Cardiac muscle cell (in vitro differentiated cells and primary cell): ENCODE measurements at regions not wholly inside any gene's neighbourhood (a gene's known extent, or its start where the extent isn't known, plus 50 kb on each side); places are given as distances from the start of the nearest gene placed in this dataset.

Experiments used
- DNase-seq, 2 donors: peaks; one replicate each; pipeline versions ENCODE4 v3.0.0 to v3.0.0-alpha.2; 2010 to 2017; ENCODE audit warnings: low read depth in 1 of 2, low spot score in 1 of 2
- H3K27ac ChIP-seq: fragments of 200-600 bp; sonication (generic); 2 replicates; pipeline ENCODE4 v1.5.1; 2016
- H3K27me3 ChIP-seq: fragments of 200-600 bp; sonication (generic); 2 replicates; pipeline ENCODE4 v1.6.0; 2016; ENCODE audit warnings: control low read depth
- H3K36me3 ChIP-seq: fragments of 200-600 bp; sonication (generic); 2 replicates; pipeline ENCODE4 v1.5.1; 2016; ENCODE audit warnings: control low read depth
- H3K4me1 ChIP-seq: fragments of 200-600 bp; sonication (generic); 2 replicates; pipeline ENCODE4 v1.8.1; 2017; ENCODE audit warnings: low read depth, mild to moderate bottlenecking, mixed run types
- H3K4me3 ChIP-seq: fragments of 200-600 bp; sonication (generic); 2 replicates; pipeline ENCODE4 v1.5.1; 2016; ENCODE audit warnings: mild to moderate bottlenecking
- H3K9me3 ChIP-seq: fragments of 200-600 bp; sonication (generic); 2 replicates; pipeline ENCODE4 v1.5.1; 2017; ENCODE audit warnings: low read depth, mild to moderate bottlenecking, control low read depth
- TF ChIP-seq, protein P1 (sequence below): IDR thresholded peaks from 2 replicates; pipeline ENCODE4 v1.5.1; 2012; ENCODE audit warnings: low read depth, mild to moderate bottlenecking, low read length

DNA sequence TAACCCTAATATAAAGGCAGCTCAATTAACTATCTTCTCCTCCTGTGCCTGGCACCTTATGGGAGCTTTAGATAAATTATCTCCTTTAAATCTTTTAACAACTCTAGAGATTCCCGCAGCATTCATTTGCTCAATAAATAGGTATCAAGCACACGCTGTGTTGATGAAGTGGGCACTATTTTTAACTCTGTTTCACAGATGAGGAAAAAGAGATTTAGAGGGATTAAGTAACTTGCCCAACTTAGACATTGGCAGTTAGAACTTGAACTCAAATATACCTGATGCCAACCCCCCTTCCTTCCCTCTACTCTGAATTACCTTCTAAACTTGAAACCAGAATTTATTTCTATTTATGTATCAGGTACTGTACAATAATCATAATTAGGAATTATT lies 112.4 kb downstream of the SH3TC2 start:
- H3K9me3 ChIP-seq: no peaks in the 10 kb centered on the region
- H3K4me1 ChIP-seq: peaks cover 9% of the 10 kb centered on the region
- no peaks in the 10 kb centered on the region for H3K36me3 ChIP-seq
- no peaks in the 10 kb centered on the region for H3K27me3 ChIP-seq
- no peak overlapping the region for H3K4me3 ChIP-seq
- H3K27ac ChIP-seq: no peak overlapping the region
- TF ChIP-seq, protein P1, sequence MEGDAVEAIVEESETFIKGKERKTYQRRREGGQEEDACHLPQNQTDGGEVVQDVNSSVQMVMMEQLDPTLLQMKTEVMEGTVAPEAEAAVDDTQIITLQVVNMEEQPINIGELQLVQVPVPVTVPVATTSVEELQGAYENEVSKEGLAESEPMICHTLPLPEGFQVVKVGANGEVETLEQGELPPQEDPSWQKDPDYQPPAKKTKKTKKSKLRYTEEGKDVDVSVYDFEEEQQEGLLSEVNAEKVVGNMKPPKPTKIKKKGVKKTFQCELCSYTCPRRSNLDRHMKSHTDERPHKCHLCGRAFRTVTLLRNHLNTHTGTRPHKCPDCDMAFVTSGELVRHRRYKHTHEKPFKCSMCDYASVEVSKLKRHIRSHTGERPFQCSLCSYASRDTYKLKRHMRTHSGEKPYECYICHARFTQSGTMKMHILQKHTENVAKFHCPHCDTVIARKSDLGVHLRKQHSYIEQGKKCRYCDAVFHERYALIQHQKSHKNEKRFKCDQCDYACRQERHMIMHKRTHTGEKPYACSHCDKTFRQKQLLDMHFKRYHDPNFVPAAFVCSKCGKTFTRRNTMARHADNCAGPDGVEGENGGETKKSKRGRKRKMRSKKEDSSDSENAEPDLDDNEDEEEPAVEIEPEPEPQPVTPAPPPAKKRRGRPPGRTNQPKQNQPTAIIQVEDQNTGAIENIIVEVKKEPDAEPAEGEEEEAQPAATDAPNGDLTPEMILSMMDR: no peak
- DNase-seq: no peak

GRCh38 chr5:148950892-148951291 lies 112.0 kb downstream of the SH3TC2 start:
- TF ChIP-seq, protein P1: no peak
- H3K4me3 ChIP-seq: no peak overlapping the region
- H3K9me3 ChIP-seq: no peaks in the 10 kb centered on the region
- DNase-seq: no peak
- peaks cover 9% of the 10 kb centered on the region for H3K4me1 ChIP-seq
- no peaks in the 10 kb centered on the region for H3K27me3 ChIP-seq
- H3K27ac ChIP-seq: no peak overlapping the region
- no peaks in the 10 kb centered on the region for H3K36me3 ChIP-seq

- H3K27me3 ChIP-seq: no peaks in the 10 kb centered on the region
- H3K36me3 ChIP-seq: no peaks in the 10 kb centered on the region
- H3K4me1 ChIP-seq: peaks cover 9% of the 10 kb centered on the region
- TF ChIP-seq, protein P1: no peak
- no peaks in the 10 kb centered on the region for H3K9me3 ChIP-seq
- no peak for DNase-seq
- H3K27ac ChIP-seq: no peak overlapping the region
- no peak overlapping the region for H3K4me3 ChIP-seq
These were observed 111.2 kb downstream of the SH3TC2 start for GRCh38 chr5:148951612-148952011.

DNA sequence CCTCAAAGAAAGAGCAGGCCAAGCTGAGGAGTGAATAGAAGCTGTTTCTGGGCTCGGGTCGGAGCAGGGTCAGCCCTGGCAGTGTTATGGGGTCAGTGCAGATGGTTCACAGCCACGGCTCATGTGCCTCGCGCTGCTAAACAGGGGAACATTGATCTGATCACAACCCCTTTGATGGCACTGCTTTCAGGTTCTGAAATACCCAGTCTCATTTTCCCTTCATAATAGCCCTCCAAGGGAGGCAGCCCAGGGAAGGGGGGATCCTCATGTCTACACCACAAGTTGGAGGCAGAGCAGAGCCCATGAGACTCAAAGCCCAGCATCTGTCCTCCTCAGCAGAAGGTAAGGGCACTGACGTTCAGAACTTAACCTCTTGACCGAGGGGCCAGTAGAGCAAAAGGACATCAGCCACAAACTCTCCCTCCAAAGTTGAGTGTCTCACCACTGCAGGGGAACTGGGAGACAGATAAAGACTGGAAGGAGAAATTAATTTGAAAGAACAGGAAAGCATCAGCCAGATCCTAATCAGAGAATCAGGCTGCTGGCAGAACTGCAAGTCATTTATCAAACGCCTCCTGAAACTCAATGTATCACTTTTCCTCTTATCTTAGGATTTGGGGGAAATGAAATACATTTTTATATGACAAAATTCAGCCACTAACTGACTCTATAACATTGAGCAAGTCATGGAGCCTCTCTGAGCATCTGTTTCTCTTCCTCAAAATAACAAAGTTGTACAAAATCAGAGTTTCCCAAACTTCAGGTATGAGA lies 110.6 kb downstream of the SH3TC2 start:
- TF ChIP-seq, protein P1: no peak
- Histone ChIP-seq H3K9me3 (no peaks in the 10 kb centered on the region), H3K4me3 (no peak overlapping the region), H3K27ac (no peak overlapping the region), H3K4me1 (peaks cover 9% of the 10 kb centered on the region), H3K36me3 (no peaks in the 10 kb centered on the region), H3K27me3 (no peaks in the 10 kb centered on the region)
- no peak for DNase-seq

DNA sequence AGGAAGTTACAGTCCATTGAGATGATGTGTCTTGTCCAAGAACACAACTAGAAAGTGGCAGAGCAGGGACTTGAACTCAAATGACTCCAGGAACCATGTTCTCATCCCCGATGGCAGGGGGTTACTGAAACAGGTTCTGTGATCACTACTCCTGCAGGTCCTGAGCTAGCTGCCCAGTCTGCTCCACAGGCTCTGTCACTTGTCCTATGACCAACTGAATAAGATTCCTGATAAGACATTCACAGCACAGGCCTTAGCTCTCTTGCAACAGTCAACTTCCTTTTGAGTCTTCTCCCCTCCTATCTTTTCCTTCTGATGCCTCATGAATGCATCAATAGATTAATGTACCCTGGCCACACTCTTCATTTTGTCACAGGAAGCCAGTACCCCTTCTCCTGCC lies 109.2 kb downstream of the SH3TC2 start:
- H3K36me3 ChIP-seq: no peaks in the 10 kb centered on the region
- TF ChIP-seq, protein P1: no peak
- peaks cover 9% of the 10 kb centered on the region for H3K4me1 ChIP-seq
- no peaks in the 10 kb centered on the region for H3K27me3 ChIP-seq
- no peaks in the 10 kb centered on the region for H3K9me3 ChIP-seq
- H3K27ac ChIP-seq: no peak overlapping the region
- no peak for DNase-seq
- H3K4me3 ChIP-seq: no peak overlapping the region
